ENCODE measurements at regions not wholly inside any gene's neighbourhood (a gene's known extent, or its start where the extent isn't known, plus 50 kb on each side); places are given as distances from the start of the nearest gene placed in this dataset.

GRCh38 chr10:105700218-105700617, 1059.1 kb downstream of the SORCS3 start:
- no peak for DNase-seq (ENCODE audit: low read depth in 4 of 4, low spot score in 3 of 4)

- DNase-seq (ENCODE audit: low read depth in 4 of 4, low spot score in 3 of 4), result no peak
These were observed 1058.4 kb downstream of the SORCS3 start for GRCh38 chr10:105699504-105699903.

- no peak for DNase-seq (ENCODE audit: low read depth in 4 of 4, low spot score in 3 of 4)
These were observed 1057.5 kb downstream of the SORCS3 start for GRCh38 chr10:105698592-105698991.

GRCh38 chr10:105697290-105697780, 1056.2 kb downstream of the SORCS3 start:
- DNase-seq (ENCODE audit: low read depth in 4 of 4, low spot score in 3 of 4), result no peak

GRCh38 chr10:105691811-105692210, 1050.7 kb downstream of the SORCS3 start:
- peak; percentile 22 to 36 (median 30) for DNase-seq (ENCODE audit: low read depth in 4 of 4, low spot score in 3 of 4)

GRCh38 chr10:105682911-105683310, 1041.8 kb downstream of the SORCS3 start:
- no peak for DNase-seq (ENCODE audit: low read depth in 4 of 4, low spot score in 3 of 4)

GRCh38 chr10:105681051-105681450, 1040.0 kb downstream of the SORCS3 start:
- no peak for DNase-seq (ENCODE audit: low read depth in 4 of 4, low spot score in 3 of 4)

- DNase-seq (ENCODE audit: low read depth in 4 of 4, low spot score in 3 of 4), result no peak
These were observed 1038.7 kb downstream of the SORCS3 start for GRCh38 chr10:105679781-105680180.

DNA sequence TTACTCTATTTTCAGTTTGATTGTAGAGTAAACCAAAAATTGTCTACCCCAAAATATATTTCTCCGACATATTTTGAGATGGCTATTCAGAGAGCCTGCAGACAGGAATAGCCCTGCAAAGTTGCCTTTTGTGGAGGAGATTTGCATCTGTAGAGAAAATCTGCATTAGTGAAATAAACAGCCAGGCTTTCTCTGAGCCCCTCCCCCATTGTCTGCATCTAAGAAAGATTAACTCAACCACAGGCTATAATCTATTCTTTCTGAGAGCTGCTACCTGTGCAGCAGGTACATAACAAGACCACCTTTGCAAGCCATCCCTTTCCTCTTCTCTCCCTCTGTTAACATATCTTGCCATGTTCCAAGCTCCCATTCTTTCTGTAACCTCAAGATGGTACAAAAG, 1034.2 kb downstream of the SORCS3 start:
- DNase-seq (ENCODE audit: low read depth in 4 of 4, low spot score in 3 of 4), result no peak

GRCh38 chr10:105674448-105674847, 1033.4 kb downstream of the SORCS3 start:
- DNase-seq (ENCODE audit: low read depth in 4 of 4, low spot score in 3 of 4), result no peak

- DNase-seq (ENCODE audit: low read depth in 4 of 4, low spot score in 3 of 4), result no peak
These were observed 1017.6 kb downstream of the SORCS3 start for GRCh38 chr10:105658696-105659095.

DNA sequence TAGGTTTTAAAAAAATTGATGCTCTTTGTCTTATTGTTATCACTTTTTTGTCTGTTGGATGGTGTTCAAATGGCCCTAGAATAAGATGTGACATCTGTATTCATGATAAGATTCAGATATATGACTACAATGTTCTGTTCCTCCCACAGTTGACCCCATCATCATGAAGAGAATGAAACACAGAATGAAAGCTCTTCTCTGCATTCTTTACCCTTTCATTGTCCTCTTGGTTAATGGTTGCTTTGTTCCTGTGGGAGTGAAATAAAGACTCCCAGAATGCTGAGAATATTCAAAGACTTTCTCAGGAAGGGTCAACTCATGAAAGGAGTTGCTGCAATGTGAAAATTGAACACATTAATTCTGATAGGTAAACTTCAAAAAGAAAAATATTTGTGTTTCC, 1015.8 kb downstream of the SORCS3 start:
- no peak for DNase-seq (ENCODE audit: low read depth in 4 of 4, low spot score in 3 of 4)

- DNase-seq (ENCODE audit: low read depth in 4 of 4, low spot score in 3 of 4), result no peak
These were observed 1009.2 kb downstream of the SORCS3 start for GRCh38 chr10:105650306-105650705.

GRCh38 chr10:105647354-105647753, 1006.3 kb downstream of the SORCS3 start:
- DNase-seq (ENCODE audit: low read depth in 4 of 4, low spot score in 3 of 4), result no peak

DNA sequence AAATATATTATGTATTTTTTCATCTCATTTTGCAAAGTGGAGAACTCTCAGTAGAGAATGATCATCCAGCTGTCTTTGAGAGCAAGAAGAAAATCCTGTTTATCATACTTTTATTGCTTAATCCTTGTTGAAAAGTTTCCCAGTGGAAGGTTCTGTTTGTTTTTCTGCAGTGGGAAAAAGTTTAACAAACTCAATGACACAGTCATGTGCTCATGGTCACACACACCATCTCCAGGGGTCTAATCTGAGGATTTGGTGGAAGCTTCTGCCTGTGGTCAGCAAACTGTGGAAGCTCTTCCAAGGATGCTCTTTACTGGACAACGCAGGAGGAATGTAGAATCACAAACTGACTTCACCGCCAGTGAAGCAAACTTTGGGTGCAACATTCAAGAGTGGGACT, 1003.9 kb downstream of the SORCS3 start:
- DNase-seq (ENCODE audit: low read depth in 4 of 4, low spot score in 3 of 4), result no peak

DNA sequence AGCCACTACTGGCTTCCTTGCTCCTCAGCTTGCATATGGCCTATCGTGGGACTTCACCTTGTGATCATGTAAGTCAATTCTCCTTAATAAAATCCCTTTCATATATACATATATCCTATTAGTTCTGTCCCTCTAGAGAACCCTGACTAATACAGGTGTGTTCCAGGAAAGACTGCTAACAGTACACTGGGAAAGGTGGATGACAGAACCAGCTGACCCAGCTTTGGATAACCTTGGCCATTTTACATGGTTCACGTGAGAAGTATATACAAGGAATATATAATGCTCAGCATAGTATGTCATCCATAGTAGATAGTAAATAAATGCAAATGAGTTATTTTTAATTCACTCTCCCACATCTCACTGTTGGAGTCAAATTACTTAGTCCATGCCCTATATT, 1003.5 kb downstream of the SORCS3 start:
- DNase-seq (ENCODE audit: low read depth in 4 of 4, low spot score in 3 of 4), result no peak

DNA sequence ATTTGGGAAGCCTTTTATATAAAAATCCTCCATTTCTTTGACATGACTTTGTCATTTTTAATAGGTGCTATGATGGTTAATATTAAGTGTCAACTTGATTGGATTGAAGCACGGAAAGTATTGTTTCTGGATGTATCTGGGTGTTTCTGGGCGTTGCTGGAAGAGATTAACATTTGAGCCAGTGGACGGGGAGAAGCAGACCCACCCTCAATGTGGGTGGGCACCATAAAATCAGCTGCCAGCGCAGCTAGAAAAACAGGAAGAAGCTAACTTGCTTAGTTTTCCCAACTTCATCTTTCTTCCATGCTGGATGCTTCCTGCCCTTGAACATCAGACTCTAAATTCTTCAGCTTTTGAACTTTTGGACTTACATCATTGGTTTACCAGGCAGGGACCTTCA, 1003.0 kb downstream of the SORCS3 start:
- DNase-seq (ENCODE audit: low read depth in 4 of 4, low spot score in 3 of 4), result no peak

DNA sequence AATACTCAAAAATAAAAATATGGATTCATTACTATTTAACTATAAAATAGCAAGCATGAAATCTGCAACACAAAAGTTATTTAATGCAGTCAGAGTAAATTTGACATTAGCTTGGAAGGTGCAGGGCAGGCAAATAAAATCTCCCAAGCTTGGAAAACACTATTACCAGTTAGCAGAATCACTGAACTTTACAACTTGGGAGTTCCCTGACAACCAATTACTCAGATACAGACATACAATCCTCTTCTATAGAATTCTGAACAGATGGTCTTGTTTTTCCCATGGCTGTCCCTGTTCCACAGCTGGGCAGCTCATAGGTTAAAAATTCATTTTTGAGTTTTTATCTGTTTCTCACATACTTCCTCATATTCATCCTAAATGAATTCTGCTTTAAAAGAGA, 1002.6 kb downstream of the SORCS3 start:
- no peak for DNase-seq (ENCODE audit: low read depth in 4 of 4, low spot score in 3 of 4)

GRCh38 chr10:105634281-105634680, 993.2 kb downstream of the SORCS3 start:
- DNase-seq (ENCODE audit: low read depth in 4 of 4, low spot score in 3 of 4), result no peak

GRCh38 chr10:105615715-105616365, 974.8 kb downstream of the SORCS3 start:
- DNase-seq (ENCODE audit: low read depth in 4 of 4, low spot score in 3 of 4), result no peak

DNA sequence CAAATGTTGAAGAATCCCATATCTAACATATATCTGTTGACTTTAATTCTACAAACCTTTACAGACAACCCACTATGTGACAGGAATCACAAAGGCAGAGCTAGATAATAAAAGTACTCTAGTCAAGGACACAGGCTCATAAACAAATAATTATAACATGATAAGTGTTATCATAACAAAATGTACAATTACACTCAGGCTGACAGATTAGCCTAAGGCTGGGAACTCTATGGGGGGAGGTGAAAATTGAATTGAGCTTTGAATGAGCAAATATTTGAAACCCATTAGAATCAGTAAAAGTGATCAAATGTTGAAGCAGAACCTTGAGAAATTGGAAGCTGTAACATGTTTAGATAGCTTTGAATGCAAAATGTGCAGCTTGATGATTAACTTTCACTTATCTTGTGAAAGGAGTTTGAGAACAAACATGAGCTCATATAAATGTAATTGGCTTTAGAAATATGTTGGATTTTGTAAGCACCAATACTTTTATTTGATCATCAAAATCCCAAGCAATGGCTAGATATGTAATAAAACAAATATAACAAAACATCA, 970.2 kb downstream of the SORCS3 start:
- no peak for DNase-seq (ENCODE audit: low read depth in 4 of 4, low spot score in 3 of 4)

GRCh38 chr10:105609451-105609850, 968.4 kb downstream of the SORCS3 start:
- DNase-seq (ENCODE audit: low read depth in 4 of 4, low spot score in 3 of 4), result no peak

GRCh38 chr10:105605918-105606317, 964.8 kb downstream of the SORCS3 start:
- no peak for DNase-seq (ENCODE audit: low read depth in 4 of 4, low spot score in 3 of 4)
